Spinal cord (tissue), 9 donors: ENCODE measurements at regions not wholly inside any gene's neighbourhood (a gene's known extent, or its start where the extent isn't known, plus 50 kb on each side); places are given as distances from the start of the nearest gene placed in this dataset.

Source experiments
- DNase-seq, 6 donors: peaks; one replicate each; pipeline versions ENCODE4 v3.0.0 to v3.0.0-alpha.2; 2013 to 2015; ENCODE audit warnings: low spot score in 6 of 6, low read depth in 4 of 6
- H3K27ac ChIP-seq: one replicate; pipeline ENCODE4 v1.5.1; 2013; ENCODE audit warnings: low read depth, low read length, control low read depth
- H3K27me3 ChIP-seq: one replicate; pipeline ENCODE4 v1.6.1; 2013; ENCODE audit warnings: low read length; ENCODE audit not compliant: control insufficient read depth, insufficient read depth
- H3K36me3 ChIP-seq: one replicate; pipeline ENCODE4 v1.6.1; 2013; ENCODE audit warnings: low read length; ENCODE audit not compliant: control insufficient read depth, insufficient read depth
- H3K4me1 ChIP-seq: one replicate; pipeline ENCODE4 v1.6.1; 2013; ENCODE audit warnings: low read length; ENCODE audit not compliant: control insufficient read depth, insufficient read depth
- H3K4me3 ChIP-seq: one replicate; pipeline ENCODE4 v1.5.1; 2013; ENCODE audit warnings: low read depth, low read length, control low read depth
- H3K9me3 ChIP-seq: one replicate; pipeline ENCODE4 v1.6.1; 2013; ENCODE audit warnings: low read length; ENCODE audit not compliant: control insufficient read depth, insufficient read depth
- WGBS: methylation state at CpG from one replicate; pipeline ENCODE4 v1.1.5; 2013; ENCODE audit warnings: missing lambda C conversion rate; ENCODE audit not compliant: insufficient coverage; 5-methylcytosine and 5-hydroxymethylcytosine counted together
- donor health status: healthy.

GRCh38 chr16:48833461-48833860 lies 223.5 kb upstream of the N4BP1 start:
- H3K36me3 ChIP-seq: no peaks in the 10 kb centered on the region
- DNase-seq: no peak

GRCh38 chr16:48831076-48831722 lies 221.2 kb upstream of the N4BP1 start:
- H3K36me3 ChIP-seq: no peaks in the 10 kb centered on the region
- no peaks in the 10 kb centered on the region for H3K9me3 ChIP-seq
- DNase-seq: peak in 1 of 6 donors; percentile 53
- 13% methylated on average over 3 of the region's 4 CpGs for WGBS
- no peak overlapping the region for H3K27ac ChIP-seq
- no peak overlapping the region for H3K4me3 ChIP-seq
- H3K27me3 ChIP-seq: no peaks in the 10 kb centered on the region
- peaks cover 6% of the 10 kb centered on the region for H3K4me1 ChIP-seq

More at GRCh38 chr16:48833461-48833860, 223.5 kb upstream of the N4BP1 start:
- Histone ChIP-seq H3K9me3 (no peaks in the 10 kb centered on the region), H3K4me1 (peaks cover 6% of the 10 kb centered on the region), H3K4me3 (no peak overlapping the region), H3K27ac (no peak overlapping the region), H3K27me3 (no peaks in the 10 kb centered on the region)
- WGBS: 61% methylated on average over 2 of the region's 2 CpGs

GRCh38 chr16:48829336-48830310 lies 219.6 kb upstream of the N4BP1 start:
- DNase-seq: peak in 3 of 6 donors; percentile 26 to 92 (median 55)
- no peaks in the 10 kb centered on the region for H3K27me3 ChIP-seq
- WGBS: 61% methylated on average over 12 of the region's 12 CpGs

GRCh38 chr16:48824271-48824670 lies 214.3 kb upstream of the N4BP1 start:
- WGBS: 100% methylated on average over 1 of the region's 2 CpGs
- no peaks in the 10 kb centered on the region for H3K27me3 ChIP-seq
- no peaks in the 10 kb centered on the region for H3K4me1 ChIP-seq
- no peak overlapping the region for H3K27ac ChIP-seq
- no peak overlapping the region for H3K4me3 ChIP-seq
- no peaks in the 10 kb centered on the region for H3K36me3 ChIP-seq
- H3K9me3 ChIP-seq: no peaks in the 10 kb centered on the region
- no peak for DNase-seq

More at GRCh38 chr16:48829336-48830310, 219.6 kb upstream of the N4BP1 start:
- Histone ChIP-seq H3K4me1 (peaks cover 6% of the 10 kb centered on the region), H3K36me3 (no peaks in the 10 kb centered on the region), H3K27ac (no peak overlapping the region), H3K9me3 (no peaks in the 10 kb centered on the region), H3K4me3 (no peak overlapping the region)

GRCh38 chr16:48822431-48822830 lies 212.5 kb upstream of the N4BP1 start:
- Histone ChIP-seq H3K27ac (no peak overlapping the region), H3K4me3 (no peak overlapping the region), H3K4me1 (no peaks in the 10 kb centered on the region), H3K9me3 (no peaks in the 10 kb centered on the region), H3K36me3 (no peaks in the 10 kb centered on the region), H3K27me3 (no peaks in the 10 kb centered on the region)
- 80% methylated on average over 2 of the region's 5 CpGs for WGBS
- peak in 1 of 6 donors; percentile 61 for DNase-seq

GRCh38 chr16:48820379-48820778 lies 210.4 kb upstream of the N4BP1 start:
- Histone ChIP-seq H3K27me3 (no peaks in the 10 kb centered on the region), H3K4me3 (no peak overlapping the region), H3K9me3 (no peaks in the 10 kb centered on the region), H3K36me3 (no peaks in the 10 kb centered on the region), H3K27ac (no peak overlapping the region), H3K4me1 (no peaks in the 10 kb centered on the region)
- WGBS: 94% methylated on average over 2 of the region's 2 CpGs
- DNase-seq: no peak

GRCh38 chr16:48818257-48818656 lies 208.3 kb upstream of the N4BP1 start:
- no peaks in the 10 kb centered on the region for H3K36me3 ChIP-seq
- H3K27ac ChIP-seq: no peak overlapping the region
- peaks cover 4% of the 10 kb centered on the region for H3K4me1 ChIP-seq
- WGBS: 86% methylated on average over 4 of the region's 6 CpGs
- H3K27me3 ChIP-seq: peaks cover 2% of the 10 kb centered on the region
- no peak for DNase-seq
- H3K4me3 ChIP-seq: no peak overlapping the region
- no peaks in the 10 kb centered on the region for H3K9me3 ChIP-seq

GRCh38 chr16:48817032-48817431 lies 207.1 kb upstream of the N4BP1 start:
- peaks cover 2% of the 10 kb centered on the region for H3K27me3 ChIP-seq
- H3K27ac ChIP-seq: no peak overlapping the region
- no peaks in the 10 kb centered on the region for H3K9me3 ChIP-seq
- DNase-seq: no peak
- WGBS: 92% methylated on average over 6 of the region's 7 CpGs
- peaks cover 4% of the 10 kb centered on the region for H3K4me1 ChIP-seq
- H3K36me3 ChIP-seq: no peaks in the 10 kb centered on the region
- H3K4me3 ChIP-seq: no peak overlapping the region

- Histone ChIP-seq H3K9me3 (no peaks in the 10 kb centered on the region), H3K4me1 (peaks cover 8% of the 10 kb centered on the region), H3K36me3 (no peaks in the 10 kb centered on the region), H3K27me3 (peaks cover 6% of the 10 kb centered on the region), H3K27ac (no peak overlapping the region), H3K4me3 (no peak overlapping the region)
- DNase-seq: no peak
These were observed 206.4 kb upstream of the N4BP1 start for GRCh38 chr16:48816393-48816792.
